Activated CD4-positive, alpha-beta T cell treated with anti-CD3 and anti-CD28 coated beads, Interleukin-2, amount 10 ng/mL, durations not matched to agents 7 days and 5 days (primary cell): ENCODE measurements at regions not wholly inside any gene's neighbourhood (a gene's known extent, or its start where the extent isn't known, plus 50 kb on each side); places are given as distances from the start of the nearest gene placed in this dataset.

ENCODE experiments used
- CTCF ChIA-PET: fragments of 350-600 bp; sonication (Branson Sonifier 250); formaldehyde crosslinking; loops from one replicate; lab custom pipeline; 2021; ENCODE audit warnings: antibody characterized with exemption; lab: Charles Lee
- POLR2A ChIA-PET: fragments of 350-600 bp; sonication (Branson Sonifier 250); formaldehyde crosslinking; loops from one replicate; lab custom pipeline; 2021; ENCODE audit warnings: antibody characterized with exemption; lab: Charles Lee
- DNase-seq: peaks from one replicate; pipeline ENCODE4 v3.0.0-alpha.2; 2020
- H3K27ac Mint-ChIP-seq: one replicate; pipeline ENCODE4 v1.8.0; 2021; ENCODE audit warnings: mild to moderate bottlenecking, moderate library complexity, mixed read lengths
- H3K27me3 Mint-ChIP-seq: one replicate; pipeline ENCODE4 v1.8.0; 2021; ENCODE audit warnings: mixed read lengths
- H3K36me3 Mint-ChIP-seq: one replicate; pipeline ENCODE4 v1.8.0; 2021; ENCODE audit warnings: low read depth, mixed read lengths
- H3K4me1 Mint-ChIP-seq: one replicate; pipeline ENCODE4 v1.8.0; 2021; ENCODE audit warnings: mixed read lengths
- H3K4me3 Mint-ChIP-seq: one replicate; pipeline ENCODE4 v1.8.0; 2021; ENCODE audit warnings: mild to moderate bottlenecking, moderate library complexity, mixed read lengths
- H3K9me3 Mint-ChIP-seq: one replicate; pipeline ENCODE4 v1.8.0; 2021; ENCODE audit warnings: mixed read lengths

- Mint-ChIP-seq H3K9me3 (peaks cover 4% of the 10 kb centered on the region), H3K4me1 (no peaks in the 10 kb centered on the region), H3K27me3 (no peaks in the 10 kb centered on the region), H3K36me3 (no peaks in the 10 kb centered on the region), H3K4me3 (no peak overlapping the region), H3K27ac (no peak overlapping the region)
- POLR2A ChIA-PET = no interaction called here
- DNase-seq = no peak
- CTCF ChIA-PET = no interaction called here
Observed at GRCh38 chr2:108111936-108112335, 125.6 kb downstream of the SLC5A7 start.

GRCh38 chr2:108115868-108116267, 123.9 kb upstream of the SULT1C3 start:
- H3K4me3 Mint-ChIP-seq = no peak overlapping the region
- no peaks in the 10 kb centered on the region for H3K4me1 Mint-ChIP-seq
- H3K36me3 Mint-ChIP-seq = no peaks in the 10 kb centered on the region
- no peaks in the 10 kb centered on the region for H3K27me3 Mint-ChIP-seq
- ChIA-PET POLR2A (no interaction called here), CTCF (interaction anchor here (0.9 kb wide), 1 partner anchor 99 kb away, joined by 3 read pairs; no protein-coding TSS in a partner anchor)
- no peak for DNase-seq
- no peaks in the 10 kb centered on the region for H3K9me3 Mint-ChIP-seq
- no peak overlapping the region for H3K27ac Mint-ChIP-seq

DNA sequence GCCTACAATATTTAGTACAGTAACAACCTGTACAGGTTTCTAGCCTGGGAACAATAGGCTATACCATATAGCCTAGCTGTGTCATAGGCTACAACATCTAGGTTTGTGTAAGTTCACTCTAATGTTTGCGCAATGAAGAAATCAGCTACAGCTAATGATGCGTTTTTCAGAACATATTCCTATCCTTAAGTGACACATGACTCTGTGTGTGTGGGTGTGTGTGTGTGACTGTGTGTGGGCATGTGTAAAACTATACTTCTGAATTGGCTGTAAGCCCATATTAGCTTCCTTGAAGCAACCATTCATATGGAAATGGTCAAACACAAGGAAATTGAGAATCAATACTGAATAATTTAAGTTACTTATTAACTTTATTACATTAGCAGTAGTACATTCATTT, 120.8 kb upstream of the SULT1C3 start:
- no peak for DNase-seq
- CTCF ChIA-PET = no interaction called here
- Mint-ChIP-seq H3K27me3 (peaks cover 2% of the 10 kb centered on the region), H3K4me1 (no peaks in the 10 kb centered on the region), H3K36me3 (no peaks in the 10 kb centered on the region), H3K9me3 (no peaks in the 10 kb centered on the region), H3K27ac (no peak overlapping the region), H3K4me3 (no peak overlapping the region)
- POLR2A ChIA-PET = no interaction called here

- Mint-ChIP-seq H3K4me1 (no peaks in the 10 kb centered on the region), H3K9me3 (no peaks in the 10 kb centered on the region), H3K27ac (no peak overlapping the region), H3K36me3 (no peaks in the 10 kb centered on the region), H3K4me3 (no peak overlapping the region), H3K27me3 (peaks cover 2% of the 10 kb centered on the region)
- ChIA-PET POLR2A (no interaction called here), CTCF (interaction anchor here (0.6 kb wide), 1 partner anchor 139 kb away, joined by 3 read pairs; no protein-coding TSS in a partner anchor)
- DNase-seq = no peak
Observed at GRCh38 chr2:108119492-108119891, 120.3 kb upstream of the SULT1C3 start.

DNA sequence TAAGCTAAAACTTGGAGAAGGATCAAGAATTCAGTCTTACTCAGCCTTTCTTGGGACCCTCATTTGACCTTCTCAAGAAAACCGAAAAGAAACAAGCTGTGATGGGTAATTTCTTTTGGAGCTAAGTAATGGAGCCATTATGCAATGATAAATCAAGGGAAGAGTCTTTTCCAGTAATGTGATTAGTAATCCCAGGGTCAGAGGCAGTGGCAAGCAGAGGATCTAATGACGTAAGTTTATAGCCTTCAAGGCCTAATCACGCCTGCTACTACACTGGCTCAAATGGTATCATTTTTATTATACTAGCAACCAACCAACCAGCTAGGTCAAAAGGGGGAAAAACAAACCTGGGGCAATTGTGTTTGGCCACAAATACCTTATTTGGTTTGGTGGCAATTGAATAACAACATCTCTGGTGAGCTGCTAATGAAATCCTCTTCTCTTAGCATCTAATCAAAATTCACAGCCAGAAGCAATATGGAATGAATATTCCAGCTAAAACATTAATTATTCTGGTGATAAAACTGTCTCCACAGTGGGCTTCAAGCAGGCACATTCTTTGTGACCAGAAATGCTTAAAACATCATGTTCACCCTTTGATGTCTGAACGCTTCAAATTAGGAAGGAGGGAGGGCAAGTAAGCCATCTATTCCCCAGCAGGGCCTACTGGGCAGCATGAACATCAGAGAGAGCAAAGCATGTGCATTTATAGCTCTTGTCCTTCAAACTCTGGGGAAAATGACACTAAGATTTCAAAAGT, 114.9 kb upstream of the SULT1C3 start:
- no peaks in the 10 kb centered on the region for H3K9me3 Mint-ChIP-seq
- no peak overlapping the region for H3K4me3 Mint-ChIP-seq
- no peak overlapping the region for H3K27ac Mint-ChIP-seq
- H3K36me3 Mint-ChIP-seq = no peaks in the 10 kb centered on the region
- no peak for DNase-seq
- no peaks in the 10 kb centered on the region for H3K4me1 Mint-ChIP-seq
- H3K27me3 Mint-ChIP-seq = peaks cover 2% of the 10 kb centered on the region
- ChIA-PET POLR2A (no interaction called here), CTCF (no interaction called here)

GRCh38 chr2:108125581-108125980, 114.2 kb upstream of the SULT1C3 start:
- H3K4me3 Mint-ChIP-seq = no peak overlapping the region
- no peak for DNase-seq
- CTCF ChIA-PET = no interaction called here
- POLR2A ChIA-PET = no interaction called here
- H3K27me3 Mint-ChIP-seq = peaks cover 2% of the 10 kb centered on the region
- no peaks in the 10 kb centered on the region for H3K36me3 Mint-ChIP-seq
- H3K4me1 Mint-ChIP-seq = no peaks in the 10 kb centered on the region
- no peak overlapping the region for H3K27ac Mint-ChIP-seq
- H3K9me3 Mint-ChIP-seq = no peaks in the 10 kb centered on the region

DNA sequence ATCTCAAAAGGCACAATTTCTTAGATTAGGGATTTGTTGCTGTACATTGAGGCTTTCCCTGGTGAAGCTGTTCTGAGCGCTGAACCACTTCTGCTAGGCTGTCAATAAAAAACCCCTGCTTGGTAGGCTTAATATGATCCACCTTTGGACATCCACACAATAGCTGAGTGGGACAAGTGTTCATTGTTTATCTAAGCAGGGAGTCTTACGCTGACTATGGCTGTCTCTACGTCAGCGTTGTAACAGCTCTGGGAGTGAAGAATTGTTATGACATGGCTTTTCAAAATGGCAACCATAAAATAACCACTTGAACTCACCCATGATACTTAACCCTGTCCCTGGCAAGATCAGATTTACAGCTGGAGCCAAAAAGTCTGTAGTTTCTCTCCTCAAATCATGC, 111.5 kb upstream of the SULT1C3 start:
- no peak for DNase-seq
- no peak overlapping the region for H3K4me3 Mint-ChIP-seq
- ChIA-PET POLR2A (no interaction called here), CTCF (no interaction called here)
- no peaks in the 10 kb centered on the region for H3K4me1 Mint-ChIP-seq
- no peaks in the 10 kb centered on the region for H3K9me3 Mint-ChIP-seq
- no peak overlapping the region for H3K27ac Mint-ChIP-seq
- no peaks in the 10 kb centered on the region for H3K36me3 Mint-ChIP-seq
- no peaks in the 10 kb centered on the region for H3K27me3 Mint-ChIP-seq

DNA sequence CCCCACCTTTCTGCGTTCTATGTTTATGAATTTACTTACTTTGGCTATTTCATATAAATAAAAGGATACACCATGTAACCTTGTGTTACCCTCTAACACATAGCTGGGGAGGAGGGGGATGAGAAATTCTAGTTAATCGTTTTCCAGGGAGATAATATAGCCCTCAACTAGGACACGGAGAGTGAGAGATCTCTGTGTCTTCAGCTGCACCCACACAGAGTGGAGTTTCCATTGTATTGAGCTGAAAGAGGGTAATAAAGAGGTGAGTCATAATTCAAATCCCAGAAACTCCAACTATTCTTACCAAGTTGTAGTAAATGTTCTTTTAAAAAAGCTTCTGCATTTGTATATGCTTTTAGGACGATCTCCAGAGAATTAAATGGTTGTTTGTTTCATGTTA, 110.1 kb upstream of the SULT1C3 start:
- no peak overlapping the region for H3K27ac Mint-ChIP-seq
- no peaks in the 10 kb centered on the region for H3K4me1 Mint-ChIP-seq
- H3K36me3 Mint-ChIP-seq = no peaks in the 10 kb centered on the region
- no peaks in the 10 kb centered on the region for H3K27me3 Mint-ChIP-seq
- no peak for DNase-seq
- H3K9me3 Mint-ChIP-seq = no peaks in the 10 kb centered on the region
- no peak overlapping the region for H3K4me3 Mint-ChIP-seq
- ChIA-PET CTCF (no interaction called here), POLR2A (no interaction called here)

DNA sequence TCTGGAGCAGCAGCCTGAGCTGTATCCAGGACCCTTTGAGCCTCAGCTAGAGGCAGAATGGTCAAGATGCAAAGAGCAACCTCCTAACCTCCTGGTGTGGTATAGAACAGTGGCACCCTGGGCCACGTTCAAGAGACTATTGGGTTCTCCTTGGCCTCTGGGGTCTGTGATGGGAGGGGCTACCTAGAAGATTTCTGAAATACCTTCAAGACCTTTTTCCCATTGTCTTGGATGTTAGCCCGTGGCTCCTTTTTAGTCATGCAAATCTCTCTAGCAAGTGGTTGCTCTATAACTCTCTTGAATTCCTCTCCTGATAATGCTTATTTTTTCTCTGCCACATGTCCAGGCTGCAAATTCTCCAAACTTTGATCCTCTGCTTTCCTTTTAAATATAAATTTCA, 106.3 kb upstream of the SULT1C3 start:
- DNase-seq = no peak
- Mint-ChIP-seq H3K4me3 (no peak overlapping the region), H3K4me1 (no peaks in the 10 kb centered on the region), H3K36me3 (no peaks in the 10 kb centered on the region), H3K27me3 (no peaks in the 10 kb centered on the region), H3K9me3 (no peaks in the 10 kb centered on the region), H3K27ac (no peak overlapping the region)
- ChIA-PET CTCF (no interaction called here), POLR2A (no interaction called here)

DNA sequence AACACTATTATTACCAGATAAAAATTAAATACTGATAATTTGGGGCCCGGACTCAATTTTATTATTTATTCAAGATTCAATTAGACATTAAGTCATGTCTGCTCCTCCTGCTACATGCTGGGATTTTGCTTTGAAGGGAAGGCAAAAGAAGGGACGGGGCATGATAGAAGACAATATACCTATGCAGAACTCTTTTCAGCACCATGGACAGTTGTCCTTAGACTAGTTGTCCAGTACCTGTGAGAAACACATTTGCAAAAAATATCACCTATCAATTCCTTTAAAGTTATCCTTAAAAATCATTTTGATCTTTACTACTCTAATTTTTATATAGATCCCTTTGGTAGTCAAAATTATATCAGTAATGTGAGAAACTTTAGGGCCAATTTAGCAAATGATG, 100.2 kb upstream of the SULT1C3 start:
- no peak overlapping the region for H3K4me3 Mint-ChIP-seq
- H3K27ac Mint-ChIP-seq = no peak overlapping the region
- no peaks in the 10 kb centered on the region for H3K27me3 Mint-ChIP-seq
- no peak for DNase-seq
- H3K4me1 Mint-ChIP-seq = no peaks in the 10 kb centered on the region
- no peaks in the 10 kb centered on the region for H3K9me3 Mint-ChIP-seq
- POLR2A ChIA-PET = no interaction called here
- CTCF ChIA-PET = no interaction called here
- no peaks in the 10 kb centered on the region for H3K36me3 Mint-ChIP-seq

- ChIA-PET CTCF (no interaction called here), POLR2A (no interaction called here)
Observed at GRCh38 chr2:108145557-108146326, 94.0 kb upstream of the SULT1C3 start.

DNA sequence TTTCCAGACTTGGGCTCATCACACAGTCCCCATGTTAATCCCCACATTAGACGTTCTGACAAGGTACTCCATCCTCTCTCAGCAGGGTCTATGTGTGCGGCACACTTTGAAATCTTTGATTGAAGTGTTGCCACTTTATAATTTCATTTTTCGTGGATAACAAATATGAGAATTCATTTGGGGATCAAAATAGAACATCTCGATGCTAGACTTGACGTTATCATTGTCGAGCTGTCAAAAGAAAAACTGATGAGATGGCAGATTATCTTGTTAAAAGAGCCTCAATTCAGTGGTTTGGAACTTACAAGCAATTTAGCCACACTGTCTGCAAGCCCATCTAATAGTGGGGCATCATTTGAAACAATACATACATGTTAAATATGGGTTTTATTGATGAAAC, 91.2 kb upstream of the SULT1C3 start:
- ChIA-PET POLR2A (no interaction called here), CTCF (no interaction called here)
- Mint-ChIP-seq H3K4me3 (no peak overlapping the region), H3K9me3 (no peaks in the 10 kb centered on the region), H3K36me3 (no peaks in the 10 kb centered on the region), H3K27ac (no peak overlapping the region), H3K4me1 (no peaks in the 10 kb centered on the region), H3K27me3 (no peaks in the 10 kb centered on the region)
- no peak for DNase-seq

More at GRCh38 chr2:108145557-108146326, 94.0 kb upstream of the SULT1C3 start:
- no peak for DNase-seq
- H3K9me3 Mint-ChIP-seq = no peaks in the 10 kb centered on the region
- no peak overlapping the region for H3K27ac Mint-ChIP-seq
- H3K27me3 Mint-ChIP-seq = no peaks in the 10 kb centered on the region
- no peak overlapping the region for H3K4me3 Mint-ChIP-seq
- H3K4me1 Mint-ChIP-seq = no peaks in the 10 kb centered on the region
- no peaks in the 10 kb centered on the region for H3K36me3 Mint-ChIP-seq

DNA sequence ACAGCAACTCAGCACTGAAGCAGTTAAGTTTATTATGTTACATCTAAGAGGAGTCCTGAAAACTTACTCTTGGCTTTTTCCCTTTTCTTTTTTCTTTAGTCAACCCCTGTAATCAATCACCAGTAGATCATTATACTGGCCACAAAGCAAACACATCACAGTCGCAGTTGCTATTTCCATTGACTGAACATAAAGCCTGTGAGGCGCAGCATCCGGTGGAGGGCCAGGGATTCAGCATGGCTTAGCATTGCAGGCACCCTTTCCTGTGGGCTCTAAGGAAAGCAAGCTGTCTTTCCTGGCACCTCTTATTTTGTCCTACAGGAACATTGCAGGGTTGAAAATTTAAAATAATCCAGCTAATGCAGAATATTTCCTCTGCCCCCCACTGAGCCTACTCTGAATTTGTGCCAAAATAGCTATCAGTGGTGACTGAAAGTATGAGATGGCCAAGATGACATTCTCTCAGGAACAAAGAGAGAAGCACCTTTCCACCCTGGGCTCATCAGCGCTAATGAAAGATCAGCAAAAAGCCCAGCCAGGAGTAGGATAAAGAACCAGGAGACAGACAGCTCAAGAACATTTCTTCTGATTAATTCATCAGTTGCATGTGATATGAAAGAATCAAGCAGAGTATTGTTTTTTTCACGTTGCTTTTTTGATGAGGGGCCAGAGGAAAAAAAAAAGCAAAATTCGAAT, 85.3 kb upstream of the SULT1C3 start:
- CTCF ChIA-PET = no interaction called here
- POLR2A ChIA-PET = no interaction called here

More for the DNA sequence above, 85.3 kb upstream of the SULT1C3 start:
- H3K27ac Mint-ChIP-seq = no peak overlapping the region
- no peak overlapping the region for H3K4me3 Mint-ChIP-seq
- H3K27me3 Mint-ChIP-seq = no peaks in the 10 kb centered on the region
- H3K4me1 Mint-ChIP-seq = no peaks in the 10 kb centered on the region
- no peaks in the 10 kb centered on the region for H3K36me3 Mint-ChIP-seq
- no peaks in the 10 kb centered on the region for H3K9me3 Mint-ChIP-seq
- no peak for DNase-seq
